GM21515 (cell line): ENCODE measurements at regions not wholly inside any gene's neighbourhood (a gene's known extent, or its start where the extent isn't known, plus 50 kb on each side); places are given as distances from the start of the nearest gene placed in this dataset.

Source experiments
- ATAC-seq: cut with Tn5 transposase; IDR thresholded peaks from one replicate; pipeline ENCODE4 v1.9.1; 2021; ENCODE audit not compliant: unreplicated experiment

DNA sequence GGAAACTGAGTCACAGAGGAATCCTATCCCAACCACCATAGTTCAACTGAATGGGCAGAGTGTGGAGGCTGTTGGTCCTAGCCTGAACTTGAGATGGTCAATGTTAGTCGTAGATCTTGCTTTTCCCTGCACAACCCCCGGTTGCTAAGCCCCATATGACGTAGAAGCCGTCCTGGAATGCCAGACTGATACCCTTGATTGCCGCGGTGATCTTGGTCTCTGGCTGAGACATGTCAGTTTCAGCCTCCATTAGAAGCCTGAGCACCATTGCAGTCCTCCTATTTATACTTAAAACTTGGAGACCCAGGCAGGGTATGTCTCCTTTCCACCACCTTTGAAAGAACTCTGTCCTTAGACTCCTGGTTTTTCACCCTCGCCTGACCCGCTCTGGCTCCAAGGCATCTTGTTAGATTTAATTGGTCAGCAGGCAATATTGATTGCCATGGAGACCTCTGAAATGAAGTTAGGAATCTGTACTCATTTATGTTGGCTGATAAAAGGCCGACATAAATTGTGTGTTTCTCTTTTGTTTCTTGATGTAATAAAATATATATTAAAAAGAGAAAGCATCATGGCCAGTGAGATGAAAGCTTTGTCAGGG lies 53.4 kb downstream of the RPLP1 start:
- ATAC-seq, result no peak

- ATAC-seq, result no peak
Measured at GRCh38 chr15:69508659-69509058, 56.0 kb downstream of the RPLP1 start.

DNA sequence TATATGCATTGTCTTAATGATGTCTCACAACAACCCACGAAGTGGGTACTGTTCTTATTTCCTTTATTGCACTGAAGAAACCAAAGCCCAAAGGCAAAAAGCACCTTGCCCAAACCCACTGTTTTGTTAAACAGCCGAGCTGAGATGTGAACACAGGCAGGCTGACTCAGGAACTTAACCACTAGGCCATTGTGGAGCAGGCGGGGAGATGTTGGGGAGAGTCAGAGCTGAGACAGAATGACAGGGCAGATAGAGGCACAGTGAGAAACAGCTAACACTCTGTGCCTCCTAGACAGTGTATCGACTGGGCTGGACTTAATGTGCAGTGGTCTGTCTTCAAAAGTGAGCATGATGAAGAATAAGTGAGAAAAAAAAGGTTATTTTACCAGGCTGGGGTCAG lies 56.5 kb downstream of the RPLP1 start:
- ATAC-seq, result no peak

DNA sequence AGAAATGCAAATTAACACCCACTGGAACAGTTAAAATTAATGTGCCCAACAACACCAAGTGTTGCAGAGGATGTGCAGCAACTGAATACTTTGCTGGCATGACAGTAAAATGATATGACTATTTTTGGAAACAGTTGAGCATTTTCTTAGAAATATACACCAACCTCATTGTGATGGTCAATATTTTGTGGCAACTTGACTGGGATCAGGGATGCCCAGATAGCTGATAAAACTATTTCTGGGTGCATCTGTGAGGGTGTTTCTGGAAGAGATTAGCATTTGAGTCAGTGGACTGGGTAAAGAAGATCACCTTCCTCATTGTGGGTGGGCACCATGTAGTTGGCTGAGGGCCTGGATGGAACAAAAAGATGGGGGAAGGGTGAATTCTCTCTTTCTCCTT lies 57.9 kb downstream of the RPLP1 start:
- ATAC-seq, result no peak

GRCh38 chr15:69511015-69511414 lies 58.4 kb downstream of the RPLP1 start:
- ATAC-seq, result no peak

- no peak for ATAC-seq
Measured at GRCh38 chr15:69511716-69512340, 59.2 kb downstream of the RPLP1 start.

- ATAC-seq, result no peak
Measured at GRCh38 chr15:69513450-69513960, 60.9 kb downstream of the RPLP1 start.

DNA sequence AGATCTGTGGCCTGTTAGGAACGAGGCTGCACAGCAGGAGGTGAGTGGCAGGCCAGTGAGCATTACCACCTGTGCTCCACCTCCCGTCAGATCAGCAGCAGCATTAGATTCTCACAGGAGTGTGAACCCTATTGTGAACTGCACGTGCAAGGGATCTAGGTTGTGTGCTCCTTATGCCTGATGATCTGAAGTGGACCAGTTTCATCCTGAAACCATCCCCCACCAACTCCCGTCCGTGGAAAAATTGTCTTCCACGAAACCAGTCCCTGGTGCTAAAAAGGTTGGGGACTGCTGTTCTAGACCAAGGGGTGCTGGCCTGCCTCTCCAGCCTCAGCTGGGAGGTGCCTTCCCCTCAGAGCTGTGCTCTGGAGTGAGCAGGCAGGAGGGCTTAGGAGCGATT lies 61.4 kb downstream of the RPLP1 start:
- ATAC-seq, result no peak

DNA sequence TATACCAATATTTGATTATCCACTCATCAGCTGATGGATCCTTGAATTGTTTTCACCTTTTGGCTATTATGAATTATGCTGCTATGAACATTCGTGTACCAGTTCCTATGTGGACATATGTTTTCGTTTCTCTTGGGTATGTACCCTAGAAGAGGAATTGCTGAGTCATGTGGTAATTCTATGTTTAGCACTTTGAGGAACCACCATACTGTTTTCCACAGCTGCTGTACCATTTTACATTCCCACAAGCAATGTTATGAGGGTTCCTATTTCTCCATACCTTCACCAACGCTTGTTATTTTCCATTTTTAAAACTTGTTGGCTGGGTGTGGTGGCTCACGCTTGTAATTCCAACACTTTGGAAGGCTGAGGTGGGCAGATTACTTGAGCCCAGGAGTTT lies 62.9 kb downstream of the RPLP1 start:
- ATAC-seq, result no peak

GRCh38 chr15:69515926-69516325 lies 63.3 kb downstream of the RPLP1 start:
- ATAC-seq, result no peak

GRCh38 chr15:69517052-69517451 lies 64.4 kb downstream of the RPLP1 start:
- no peak for ATAC-seq

DNA sequence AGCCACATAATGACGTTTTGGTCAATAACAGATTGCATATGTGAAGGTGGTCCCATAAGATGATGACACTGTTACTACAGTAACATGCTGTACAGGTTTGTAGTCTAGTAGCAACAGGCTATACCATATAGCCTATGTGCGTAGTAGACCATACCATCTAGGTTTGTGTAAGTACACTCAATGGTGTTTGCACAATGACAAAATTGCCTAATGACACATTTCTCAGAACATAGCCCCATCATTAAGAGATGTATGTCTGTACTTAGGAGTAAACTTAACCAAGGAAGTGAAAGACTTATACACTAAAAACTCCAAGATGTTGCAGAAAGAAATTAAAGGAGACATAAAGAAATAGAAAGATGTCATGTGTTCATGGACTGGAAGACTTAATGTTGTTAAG lies 66.2 kb downstream of the RPLP1 start:
- no peak for ATAC-seq

DNA sequence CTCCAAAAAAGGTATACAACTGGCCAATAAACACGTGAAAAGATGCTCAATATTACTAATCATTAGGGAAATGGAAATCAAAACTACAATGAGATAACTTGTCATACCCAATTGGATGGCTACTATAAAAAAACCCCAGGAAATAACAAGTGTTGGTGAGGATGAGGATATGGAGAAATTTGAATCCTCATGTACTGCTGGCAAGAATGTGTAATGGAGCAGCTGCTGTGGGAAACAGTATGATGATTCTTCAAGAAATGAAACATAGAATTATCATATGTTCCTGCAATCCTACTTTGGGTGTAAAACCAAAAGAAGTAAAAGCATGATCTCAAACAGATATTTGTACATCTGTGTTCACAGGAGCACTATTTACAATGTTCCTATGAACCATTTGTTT lies 67.4 kb downstream of the RPLP1 start:
- ATAC-seq, result no peak

- ATAC-seq, result no peak
Measured at GRCh38 chr15:69522361-69522760, 69.7 kb downstream of the RPLP1 start.

- no peak for ATAC-seq
Measured at GRCh38 chr15:69523010-69524001, 70.7 kb downstream of the RPLP1 start.

DNA sequence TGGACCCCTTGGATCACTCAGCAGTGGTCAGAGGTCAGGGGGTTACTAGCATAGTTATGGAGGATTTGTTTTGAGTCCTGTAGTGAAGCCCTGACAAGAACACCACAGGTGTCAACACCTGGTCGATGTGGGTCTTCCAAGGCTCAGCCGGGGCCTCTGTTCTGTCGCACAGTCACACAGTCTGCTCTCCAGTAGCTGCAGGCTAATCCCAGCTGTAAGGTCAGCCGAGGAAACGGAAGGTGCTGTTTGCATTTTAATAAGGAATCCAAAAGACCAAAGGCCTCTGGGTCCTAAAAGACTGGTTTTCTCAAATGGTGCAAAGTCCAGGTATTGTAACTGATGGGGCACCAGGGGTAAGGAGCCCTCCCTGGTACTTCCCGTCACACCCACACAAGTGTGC lies 71.7 kb downstream of the RPLP1 start:
- ATAC-seq, result no peak

- ATAC-seq, result no peak
Measured at GRCh38 chr15:69524814-69525213, 72.2 kb downstream of the RPLP1 start.

GRCh38 chr15:69525543-69525942 lies 72.9 kb downstream of the RPLP1 start:
- ATAC-seq, result no peak

DNA sequence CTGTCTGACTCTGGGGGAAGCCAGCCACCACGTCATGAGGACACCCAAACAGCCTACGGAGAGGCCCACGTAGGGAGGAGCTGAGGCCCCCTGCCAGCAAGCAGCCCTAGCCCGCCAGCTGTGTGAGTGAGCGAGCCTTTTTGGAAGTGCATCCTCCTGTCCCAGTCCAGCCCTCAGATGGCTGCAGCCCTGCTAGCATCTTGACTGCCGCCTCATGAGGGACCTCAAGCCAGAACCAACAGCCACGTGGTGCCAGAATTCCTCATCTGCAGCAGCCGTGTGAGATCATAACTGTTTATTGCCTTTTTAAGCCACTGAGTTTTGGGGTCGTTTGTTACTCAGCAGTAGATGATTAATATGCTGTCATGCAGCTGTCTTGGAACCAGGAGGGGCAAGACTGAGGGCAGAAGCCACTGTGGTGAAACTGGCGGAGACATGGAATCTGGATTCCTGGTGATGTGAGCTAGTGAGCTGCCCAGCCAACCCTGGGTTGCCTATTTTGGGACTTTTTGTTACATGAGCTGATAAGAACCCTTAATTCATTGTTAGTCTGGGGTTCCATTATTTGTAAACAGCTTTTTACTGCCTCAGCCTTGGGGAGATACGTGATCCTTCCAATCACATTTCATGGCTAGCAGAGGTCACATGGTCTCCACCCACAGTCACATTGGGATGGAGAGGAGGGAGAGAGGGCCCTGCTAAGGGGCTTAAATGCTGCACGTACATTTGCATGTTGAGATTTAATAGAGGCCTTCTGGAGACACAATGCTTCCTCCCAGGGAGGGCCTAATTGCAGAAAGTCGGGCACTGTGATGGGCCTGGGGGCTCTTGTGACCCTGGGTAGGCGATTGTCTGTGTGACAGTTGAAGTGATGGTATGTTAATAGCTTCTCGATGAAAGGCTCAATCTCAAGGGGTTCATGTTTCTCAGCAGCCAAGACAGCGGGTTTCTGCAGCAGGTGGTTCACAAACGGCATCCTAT lies 73.8 kb downstream of the RPLP1 start:
- no peak for ATAC-seq

GRCh38 chr15:69529141-69529540 lies 76.5 kb downstream of the RPLP1 start:
- no peak for ATAC-seq
